ENCODE measurements at regions not wholly inside any gene's neighbourhood (a gene's known extent, or its start where the extent isn't known, plus 50 kb on each side); places are given as distances from the start of the nearest gene placed in this dataset.
A peak's percentile ranks its signal among the peaks of the same experiment; 100 is the strongest.
"Not testable (repeated sequence)": the region's sequence is repeated elsewhere in the genome, so short reads cannot be mapped to it uniquely, and the experiment has no call there.

GRCh38 chr2:155546721-155547555 is 785.6 kb downstream of the NR4A2 start:
- peak; percentile 93 for DNase-seq (ENCODE audit: low spot score)

- DNase-seq (ENCODE audit: low spot score), result not testable (repeated sequence)
Observed at GRCh38 chr2:155539028-155539427, 793.5 kb downstream of the NR4A2 start.

- DNase-seq (ENCODE audit: low spot score), result no peak
Observed at GRCh38 chr2:155528034-155528433, 804.5 kb downstream of the NR4A2 start.

- DNase-seq (ENCODE audit: low spot score), result no peak
Observed at GRCh38 chr2:155525199-155525598, 807.3 kb downstream of the NR4A2 start.

- peak; percentile 39 for DNase-seq (ENCODE audit: low spot score)
Observed at GRCh38 chr2:155519529-155520130, 812.9 kb downstream of the NR4A2 start.

- DNase-seq (ENCODE audit: low spot score), result no peak
Observed at GRCh38 chr2:155518094-155518493, 814.4 kb downstream of the NR4A2 start.

GRCh38 chr2:155517362-155517761 is 815.2 kb downstream of the NR4A2 start:
- DNase-seq (ENCODE audit: low spot score), result no peak

- no peak for DNase-seq (ENCODE audit: low spot score)
Observed at GRCh38 chr2:155513248-155513647, 814.8 kb downstream of the KCNJ3 start.

GRCh38 chr2:155502766-155503165 is 804.3 kb downstream of the KCNJ3 start:
- no peak for DNase-seq (ENCODE audit: low spot score)

- DNase-seq (ENCODE audit: low spot score), result no peak
Observed at GRCh38 chr2:155498106-155498505, 799.6 kb downstream of the KCNJ3 start.

- no peak for DNase-seq (ENCODE audit: low spot score)
Observed at GRCh38 chr2:155494744-155495143, 796.2 kb downstream of the KCNJ3 start.

- no peak for DNase-seq (ENCODE audit: low spot score)
Observed at GRCh38 chr2:155485141-155485842, 786.8 kb downstream of the KCNJ3 start.

- no peak for DNase-seq (ENCODE audit: low spot score)
Observed at GRCh38 chr2:155481141-155481540, 782.6 kb downstream of the KCNJ3 start.

- not testable (repeated sequence) for DNase-seq (ENCODE audit: low spot score)
Observed at GRCh38 chr2:155472018-155472417, 773.5 kb downstream of the KCNJ3 start.

- no peak for DNase-seq (ENCODE audit: low spot score)
Observed at GRCh38 chr2:155456222-155456621, 757.7 kb downstream of the KCNJ3 start.

GRCh38 chr2:155442755-155443372 is 744.4 kb downstream of the KCNJ3 start:
- no peak for DNase-seq (ENCODE audit: low spot score)

GRCh38 chr2:155442088-155442487 is 743.6 kb downstream of the KCNJ3 start:
- DNase-seq (ENCODE audit: low spot score), result no peak

GRCh38 chr2:155431004-155431507 is 732.6 kb downstream of the KCNJ3 start:
- no peak for DNase-seq (ENCODE audit: low spot score)

- no peak for DNase-seq (ENCODE audit: low spot score)
Observed at GRCh38 chr2:155427470-155427869, 729.0 kb downstream of the KCNJ3 start.

- DNase-seq (ENCODE audit: low spot score), result no peak
Observed at GRCh38 chr2:155424518-155424917, 726.0 kb downstream of the KCNJ3 start.

- DNase-seq (ENCODE audit: low spot score), result no peak
Observed at GRCh38 chr2:155418753-155419152, 720.3 kb downstream of the KCNJ3 start.

GRCh38 chr2:155412598-155412997 is 714.1 kb downstream of the KCNJ3 start:
- no peak for DNase-seq (ENCODE audit: low spot score)

Data from SK-N-DZ (cell line).